ENCODE measurements at regions not wholly inside any gene's neighbourhood (a gene's known extent, or its start where the extent isn't known, plus 50 kb on each side); places are given as distances from the start of the nearest gene placed in this dataset.

DNA sequence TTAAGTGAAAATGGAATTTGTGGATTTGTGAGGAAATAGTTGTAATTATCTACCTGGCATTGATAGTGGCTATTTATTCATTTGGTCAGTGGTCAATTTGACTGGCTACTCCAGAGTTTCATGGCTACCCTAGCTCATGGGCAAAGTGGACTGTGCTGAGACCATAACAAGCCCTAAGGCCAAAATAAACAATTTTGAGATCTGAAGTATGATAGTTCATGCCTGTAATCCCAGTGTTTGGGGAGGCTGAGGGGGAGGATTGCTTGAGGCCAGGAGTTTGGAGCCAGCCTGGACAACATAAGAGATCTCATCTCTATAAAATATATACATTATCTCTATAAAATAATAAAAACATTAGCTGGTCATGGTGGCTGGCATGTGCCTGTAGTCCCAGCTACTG is 311.7 kb downstream of the HIVEP2 start:
- Histone ChIP-seq H3K4me3 (ENCODE audit: low read depth in 2 of 2, low read length in 1 of 2) (no peak overlapping the region), H3K4me2 (no peak overlapping the region), H3K9ac (no peak overlapping the region), H3K9me2 (no peaks in the 10 kb centered on the region), H2AFZ (ENCODE audit: low read depth) (no peak overlapping the region), H3K36me3 (replicated peaks in 1 of 2; ENCODE audit: control insufficient read depth in 1 of 2, insufficient read depth in 2 of 2, low read length in 1 of 2) (no peaks in the 10 kb centered on the region), H3K4me1 (ENCODE audit: control insufficient read depth in 1 of 2, insufficient read depth in 2 of 2, low read depth in 1 of 2, low read length in 1 of 2) (peaks cover 0 to 13% of the 10 kb centered on the region in 2 experiments; a peak in 2 of 4 replicates), H3K27ac (ENCODE audit: low read depth in 2 of 2, low read length in 1 of 2) (peak overlapping the region in 1 of 2 experiments; percentile 91; a peak in 1 of 4 replicates), H3K79me2 (ENCODE audit: insufficient read depth) (no peaks in the 10 kb centered on the region), H4K20me1 (ENCODE audit: insufficient read depth) (no peaks in the 10 kb centered on the region), H3K9me3 (no peaks in the 10 kb centered on the region), H3F3A (replicated peaks; ENCODE audit: insufficient read depth) (peaks cover 7% of the 10 kb centered on the region), H3K27me3 (ENCODE audit: insufficient read depth) (no peaks in the 10 kb centered on the region)
- no peak for DNase-seq
- TF ChIP-seq, protein P1, sequence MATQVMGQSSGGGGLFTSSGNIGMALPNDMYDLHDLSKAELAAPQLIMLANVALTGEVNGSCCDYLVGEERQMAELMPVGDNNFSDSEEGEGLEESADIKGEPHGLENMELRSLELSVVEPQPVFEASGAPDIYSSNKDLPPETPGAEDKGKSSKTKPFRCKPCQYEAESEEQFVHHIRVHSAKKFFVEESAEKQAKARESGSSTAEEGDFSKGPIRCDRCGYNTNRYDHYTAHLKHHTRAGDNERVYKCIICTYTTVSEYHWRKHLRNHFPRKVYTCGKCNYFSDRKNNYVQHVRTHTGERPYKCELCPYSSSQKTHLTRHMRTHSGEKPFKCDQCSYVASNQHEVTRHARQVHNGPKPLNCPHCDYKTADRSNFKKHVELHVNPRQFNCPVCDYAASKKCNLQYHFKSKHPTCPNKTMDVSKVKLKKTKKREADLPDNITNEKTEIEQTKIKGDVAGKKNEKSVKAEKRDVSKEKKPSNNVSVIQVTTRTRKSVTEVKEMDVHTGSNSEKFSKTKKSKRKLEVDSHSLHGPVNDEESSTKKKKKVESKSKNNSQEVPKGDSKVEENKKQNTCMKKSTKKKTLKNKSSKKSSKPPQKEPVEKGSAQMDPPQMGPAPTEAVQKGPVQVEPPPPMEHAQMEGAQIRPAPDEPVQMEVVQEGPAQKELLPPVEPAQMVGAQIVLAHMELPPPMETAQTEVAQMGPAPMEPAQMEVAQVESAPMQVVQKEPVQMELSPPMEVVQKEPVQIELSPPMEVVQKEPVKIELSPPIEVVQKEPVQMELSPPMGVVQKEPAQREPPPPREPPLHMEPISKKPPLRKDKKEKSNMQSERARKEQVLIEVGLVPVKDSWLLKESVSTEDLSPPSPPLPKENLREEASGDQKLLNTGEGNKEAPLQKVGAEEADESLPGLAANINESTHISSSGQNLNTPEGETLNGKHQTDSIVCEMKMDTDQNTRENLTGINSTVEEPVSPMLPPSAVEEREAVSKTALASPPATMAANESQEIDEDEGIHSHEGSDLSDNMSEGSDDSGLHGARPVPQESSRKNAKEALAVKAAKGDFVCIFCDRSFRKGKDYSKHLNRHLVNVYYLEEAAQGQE (IDR thresholded peaks at IDR 0.05; ENCODE audit: low read depth, low read length): no peak
- peak in 1 of 2 experiments; percentile 26; a peak in 1 of 4 replicates for TF ChIP-seq EP300 (IDR thresholded peaks at IDR 0.05; ENCODE audit: borderline replicate concordance in 1 of 2, low read depth in 1 of 2, low read length in 1 of 2)
- ChIA-PET POLR2A (interaction anchor here (1.0 kb wide), 1 partner anchor 14 kb away, joined by 3 read pairs; no protein-coding TSS in a partner anchor), CTCF (no interaction called here)

DNA sequence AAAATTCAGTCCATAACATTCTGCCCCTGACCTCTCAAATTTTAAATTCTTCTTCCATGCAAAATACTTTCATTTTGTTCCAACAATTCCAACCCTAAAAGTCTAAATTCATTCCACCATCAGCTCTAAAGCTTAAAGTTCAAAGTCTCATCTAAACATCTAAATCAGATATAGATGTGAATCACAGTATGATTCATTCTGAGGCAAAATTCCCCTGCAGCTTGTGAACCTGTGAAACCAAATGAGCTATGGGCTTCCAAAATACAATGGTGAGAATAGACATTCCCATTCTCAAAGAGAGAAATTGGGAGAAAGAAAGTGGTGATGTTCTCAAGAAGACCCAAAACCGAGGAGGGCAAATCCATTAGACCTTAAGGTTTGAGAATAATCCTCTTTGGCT is 309.8 kb downstream of the HIVEP2 start:
- peaks cover 0 to 13% of the 10 kb centered on the region in 2 experiments; a peak in 2 of 4 replicates for H3K4me1 ChIP-seq (ENCODE audit: control insufficient read depth in 1 of 2, insufficient read depth in 2 of 2, low read depth in 1 of 2, low read length in 1 of 2)
- H3F3A ChIP-seq (replicated peaks; ENCODE audit: insufficient read depth): peaks cover 7% of the 10 kb centered on the region
- CTCF ChIA-PET: no interaction called here
- H3K27ac ChIP-seq (ENCODE audit: low read depth in 2 of 2, low read length in 1 of 2): peak overlapping the region in 1 of 2 experiments; percentile 59; a peak in 2 of 4 replicates
- 54% methylated on average over 1 of the region's 1 CpG for WGBS (ENCODE audit: low lambda C conversion rate)
- no peaks in the 10 kb centered on the region for H4K20me1 ChIP-seq (ENCODE audit: insufficient read depth)
- no peak overlapping the region for H3K4me2 ChIP-seq
- no peaks in the 10 kb centered on the region for H3K36me3 ChIP-seq (replicated peaks in 1 of 2; ENCODE audit: control insufficient read depth in 1 of 2, insufficient read depth in 2 of 2, low read length in 1 of 2)
- TF ChIP-seq FOSL2 (IDR thresholded peaks at IDR 0.05; ENCODE audit: borderline replicate concordance, low read depth) (peak; percentile 46; the same call in 1 of the 2 replicates), TEAD4 (IDR thresholded peaks at IDR 0.05; ENCODE audit: borderline replicate concordance, insufficient read depth) (no peak), JUND (IDR thresholded peaks at IDR 0.05) (peak; percentile 18; the same call in 1 of the 2 replicates), RAD21 (IDR thresholded peaks at IDR 0.05; ENCODE audit: low read length) (no peak), TAF1 (IDR thresholded peaks at IDR 0.05; ENCODE audit: borderline replicate concordance, low read depth, low read length) (no peak), ELF1 (IDR thresholded peaks at IDR 0.05) (no peak), POLR2AphosphoS5 (IDR thresholded peaks at IDR 0.05; ENCODE audit: low read depth, low read length) (no peak), CHD2 (IDR thresholded peaks at IDR 0.05; ENCODE audit: low read length, partially characterized antibody) (no peak)
- POLR2A ChIA-PET: no interaction called here
- no peaks in the 10 kb centered on the region for H3K79me2 ChIP-seq (ENCODE audit: insufficient read depth)
- H3K27me3 ChIP-seq (ENCODE audit: insufficient read depth): no peaks in the 10 kb centered on the region
- H3K4me3 ChIP-seq (ENCODE audit: low read depth in 2 of 2, low read length in 1 of 2): no peak overlapping the region
- no peak overlapping the region for H3K9ac ChIP-seq
- no peak overlapping the region for H2AFZ ChIP-seq (ENCODE audit: low read depth)
- DNase-seq: no peak
- H3K9me2 ChIP-seq: no peaks in the 10 kb centered on the region
- H3K9me3 ChIP-seq: no peaks in the 10 kb centered on the region

Measured in SK-N-SH (cell line).